ENCODE measurements at regions not wholly inside any gene's neighbourhood (a gene's known extent, or its start where the extent isn't known, plus 50 kb on each side); places are given as distances from the start of the nearest gene placed in this dataset.
"Not testable (repeated sequence)": the region's sequence is repeated elsewhere in the genome, so short reads cannot be mapped to it uniquely, and the experiment has no call there.

DNA sequence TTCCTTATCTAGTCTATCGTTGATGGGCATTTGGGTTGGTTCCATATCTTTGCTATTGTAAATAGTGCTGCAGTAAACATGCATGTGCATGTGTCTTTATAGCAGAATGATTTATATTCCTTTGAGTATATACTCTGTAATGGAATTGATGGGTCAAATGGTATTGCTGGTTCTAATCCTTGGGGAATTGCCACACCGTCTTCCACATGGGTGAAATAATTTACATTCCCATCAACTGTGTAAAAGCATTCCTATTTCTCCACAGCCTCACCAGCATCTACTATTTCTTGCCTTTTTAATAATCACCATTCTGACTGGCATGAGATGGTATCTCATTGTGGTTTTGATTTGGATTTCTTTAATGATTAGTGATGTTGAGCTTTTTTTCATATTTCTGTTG, 430.5 kb upstream of the TMPRSS15 start:
- not testable (repeated sequence) for TF ChIP-seq EP300, POLR2AphosphoS5 (IDR thresholded peaks at IDR 0.05)
- TF ChIP-seq, protein P1, sequence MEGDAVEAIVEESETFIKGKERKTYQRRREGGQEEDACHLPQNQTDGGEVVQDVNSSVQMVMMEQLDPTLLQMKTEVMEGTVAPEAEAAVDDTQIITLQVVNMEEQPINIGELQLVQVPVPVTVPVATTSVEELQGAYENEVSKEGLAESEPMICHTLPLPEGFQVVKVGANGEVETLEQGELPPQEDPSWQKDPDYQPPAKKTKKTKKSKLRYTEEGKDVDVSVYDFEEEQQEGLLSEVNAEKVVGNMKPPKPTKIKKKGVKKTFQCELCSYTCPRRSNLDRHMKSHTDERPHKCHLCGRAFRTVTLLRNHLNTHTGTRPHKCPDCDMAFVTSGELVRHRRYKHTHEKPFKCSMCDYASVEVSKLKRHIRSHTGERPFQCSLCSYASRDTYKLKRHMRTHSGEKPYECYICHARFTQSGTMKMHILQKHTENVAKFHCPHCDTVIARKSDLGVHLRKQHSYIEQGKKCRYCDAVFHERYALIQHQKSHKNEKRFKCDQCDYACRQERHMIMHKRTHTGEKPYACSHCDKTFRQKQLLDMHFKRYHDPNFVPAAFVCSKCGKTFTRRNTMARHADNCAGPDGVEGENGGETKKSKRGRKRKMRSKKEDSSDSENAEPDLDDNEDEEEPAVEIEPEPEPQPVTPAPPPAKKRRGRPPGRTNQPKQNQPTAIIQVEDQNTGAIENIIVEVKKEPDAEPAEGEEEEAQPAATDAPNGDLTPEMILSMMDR (IDR thresholded peaks at IDR 0.05), result not testable (repeated sequence)
